Astrocyte of the spinal cord (primary cell): ENCODE measurements at regions not wholly inside any gene's neighbourhood (a gene's known extent, or its start where the extent isn't known, plus 50 kb on each side); places are given as distances from the start of the nearest gene placed in this dataset.

Source experiments
- DNase-seq: peaks from one replicate; pipeline ENCODE4 v3.0.0; 2011; ENCODE audit warnings: low read depth, low spot score
- H3K4me3 ChIP-seq: 2 replicates; pipeline ENCODE4 v1.5.1; 2011; ENCODE audit warnings: low read depth, mild to moderate bottlenecking, low read length, moderate library complexity
- in situ Hi-C: cut with HindIII; loops from 2 replicates; pipeline ENCODE4 v1.10.0; 2017; ENCODE audit warnings: low sequenced_read_pairs
- TF ChIP-seq, protein P1 (sequence below): IDR thresholded peaks from 2 replicates; pipeline ENCODE4 v1.5.1; 2012; ENCODE audit warnings: low read depth, mild to moderate bottlenecking, low read length, inconsistent platforms

DNA sequence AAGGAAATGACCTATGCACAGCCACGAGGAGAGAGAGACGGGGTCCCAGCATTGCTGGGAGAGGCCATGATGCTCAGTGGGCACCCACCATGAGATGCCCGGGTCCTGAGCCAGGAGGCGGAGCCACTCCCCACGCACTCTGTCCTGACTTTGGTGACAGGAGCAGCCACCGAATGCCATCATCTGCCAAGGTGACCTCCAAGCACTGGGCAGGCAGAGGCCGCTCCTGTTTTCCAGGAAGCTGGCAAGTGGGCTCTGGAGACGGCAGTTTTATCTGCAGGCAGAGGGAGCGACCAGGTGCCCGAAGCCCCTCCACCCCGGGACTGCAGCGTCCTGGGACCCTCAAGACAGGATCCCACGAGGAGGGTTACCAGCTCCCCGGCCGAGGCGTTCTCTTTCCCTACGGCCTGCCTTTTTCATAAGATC lies 453.9 kb downstream of the BRD1 start:
- TF ChIP-seq, protein P1, sequence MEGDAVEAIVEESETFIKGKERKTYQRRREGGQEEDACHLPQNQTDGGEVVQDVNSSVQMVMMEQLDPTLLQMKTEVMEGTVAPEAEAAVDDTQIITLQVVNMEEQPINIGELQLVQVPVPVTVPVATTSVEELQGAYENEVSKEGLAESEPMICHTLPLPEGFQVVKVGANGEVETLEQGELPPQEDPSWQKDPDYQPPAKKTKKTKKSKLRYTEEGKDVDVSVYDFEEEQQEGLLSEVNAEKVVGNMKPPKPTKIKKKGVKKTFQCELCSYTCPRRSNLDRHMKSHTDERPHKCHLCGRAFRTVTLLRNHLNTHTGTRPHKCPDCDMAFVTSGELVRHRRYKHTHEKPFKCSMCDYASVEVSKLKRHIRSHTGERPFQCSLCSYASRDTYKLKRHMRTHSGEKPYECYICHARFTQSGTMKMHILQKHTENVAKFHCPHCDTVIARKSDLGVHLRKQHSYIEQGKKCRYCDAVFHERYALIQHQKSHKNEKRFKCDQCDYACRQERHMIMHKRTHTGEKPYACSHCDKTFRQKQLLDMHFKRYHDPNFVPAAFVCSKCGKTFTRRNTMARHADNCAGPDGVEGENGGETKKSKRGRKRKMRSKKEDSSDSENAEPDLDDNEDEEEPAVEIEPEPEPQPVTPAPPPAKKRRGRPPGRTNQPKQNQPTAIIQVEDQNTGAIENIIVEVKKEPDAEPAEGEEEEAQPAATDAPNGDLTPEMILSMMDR: no peak

DNA sequence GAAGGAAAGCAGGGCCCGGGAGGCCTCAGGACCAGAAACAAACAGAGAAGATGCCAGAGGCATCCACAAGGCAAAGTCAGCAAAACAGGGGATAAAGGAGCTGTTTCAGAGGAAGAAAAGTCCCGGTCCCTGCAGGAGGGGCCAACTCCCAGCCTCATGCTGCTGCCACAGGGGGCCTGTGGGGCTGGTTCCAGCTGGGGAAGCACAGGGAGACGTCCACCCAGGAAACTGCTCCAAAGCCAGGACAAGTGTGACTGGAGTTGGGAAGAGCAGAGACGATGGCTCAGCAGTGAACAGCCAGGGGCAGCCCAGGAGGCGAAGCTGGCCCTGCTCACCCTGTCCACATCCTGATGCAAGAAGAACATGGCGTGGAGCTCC lies 454.4 kb downstream of the BRD1 start:
- TF ChIP-seq, protein P1: no peak
- no peak for DNase-seq
- no peak overlapping the region for H3K4me3 ChIP-seq
- in situ Hi-C loops: no loop called here

More for the DNA sequence above, 453.9 kb downstream of the BRD1 start:
- in situ Hi-C loops: no loop called here
- no peak for DNase-seq
- H3K4me3 ChIP-seq: no peak overlapping the region

DNA sequence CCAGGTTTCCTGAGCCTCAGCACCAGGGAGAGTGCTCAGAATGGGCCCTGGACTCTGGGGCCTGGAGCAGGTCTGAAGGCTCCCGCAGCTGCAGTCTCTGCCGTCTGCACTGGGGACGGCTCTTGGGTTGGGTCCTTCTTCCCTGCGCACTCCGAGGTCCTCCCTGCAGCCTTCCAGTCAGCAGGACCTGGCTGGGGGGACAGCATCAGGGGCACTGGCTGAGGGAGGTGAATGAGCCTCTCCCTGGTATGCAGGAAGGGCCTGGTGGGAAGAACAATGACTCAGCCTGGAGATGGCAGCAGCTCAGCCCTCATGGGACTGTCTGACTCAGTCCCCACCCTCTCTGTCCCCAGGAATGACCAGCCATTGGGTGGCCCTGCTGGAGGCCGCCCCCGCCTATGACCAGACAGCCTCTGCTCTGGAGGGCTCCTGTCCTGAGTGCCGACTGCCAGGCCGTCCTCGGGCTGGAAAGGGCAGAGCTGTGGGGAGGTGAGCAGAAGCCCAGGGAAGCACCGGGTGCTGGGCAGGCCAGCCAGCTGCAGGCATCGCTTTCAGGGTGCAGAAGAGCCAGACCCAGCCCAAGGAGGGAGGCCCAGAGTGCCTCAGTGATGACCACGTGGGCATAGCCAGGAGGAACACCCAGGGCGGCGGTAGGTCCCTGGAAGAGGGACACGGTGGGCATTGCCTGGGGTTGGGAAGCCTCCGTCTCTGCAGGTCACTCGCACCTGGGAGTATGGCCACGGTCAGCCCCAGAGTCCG lies 455.0 kb downstream of the BRD1 start:
- H3K4me3 ChIP-seq: no peak overlapping the region
- TF ChIP-seq, protein P1: no peak
- in situ Hi-C loops: no loop called here
- DNase-seq: no peak

DNA sequence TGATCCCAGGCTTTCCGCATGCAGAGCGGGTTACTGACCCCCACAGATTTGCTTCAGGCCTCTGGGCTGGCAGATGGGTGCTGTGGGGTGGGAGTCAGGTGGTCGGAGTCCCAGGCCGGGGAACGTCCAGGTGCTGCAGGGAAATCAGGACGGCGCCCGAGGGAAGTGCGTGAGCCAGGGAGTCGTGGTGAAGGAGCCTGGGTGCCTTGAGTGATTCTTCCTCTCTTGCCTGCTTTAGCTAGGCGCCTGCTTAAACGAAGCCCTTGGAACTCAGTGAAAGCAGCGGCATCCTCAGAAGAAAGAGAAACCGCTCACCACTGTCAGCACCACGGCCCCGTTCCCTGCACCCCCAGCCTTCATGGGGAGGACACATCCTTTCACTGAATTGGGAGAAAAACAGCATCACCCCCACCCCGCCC lies 455.6 kb downstream of the BRD1 start:
- in situ Hi-C loops: no loop called here
- no peak overlapping the region for H3K4me3 ChIP-seq
- DNase-seq: no peak
- TF ChIP-seq, protein P1: no peak

DNA sequence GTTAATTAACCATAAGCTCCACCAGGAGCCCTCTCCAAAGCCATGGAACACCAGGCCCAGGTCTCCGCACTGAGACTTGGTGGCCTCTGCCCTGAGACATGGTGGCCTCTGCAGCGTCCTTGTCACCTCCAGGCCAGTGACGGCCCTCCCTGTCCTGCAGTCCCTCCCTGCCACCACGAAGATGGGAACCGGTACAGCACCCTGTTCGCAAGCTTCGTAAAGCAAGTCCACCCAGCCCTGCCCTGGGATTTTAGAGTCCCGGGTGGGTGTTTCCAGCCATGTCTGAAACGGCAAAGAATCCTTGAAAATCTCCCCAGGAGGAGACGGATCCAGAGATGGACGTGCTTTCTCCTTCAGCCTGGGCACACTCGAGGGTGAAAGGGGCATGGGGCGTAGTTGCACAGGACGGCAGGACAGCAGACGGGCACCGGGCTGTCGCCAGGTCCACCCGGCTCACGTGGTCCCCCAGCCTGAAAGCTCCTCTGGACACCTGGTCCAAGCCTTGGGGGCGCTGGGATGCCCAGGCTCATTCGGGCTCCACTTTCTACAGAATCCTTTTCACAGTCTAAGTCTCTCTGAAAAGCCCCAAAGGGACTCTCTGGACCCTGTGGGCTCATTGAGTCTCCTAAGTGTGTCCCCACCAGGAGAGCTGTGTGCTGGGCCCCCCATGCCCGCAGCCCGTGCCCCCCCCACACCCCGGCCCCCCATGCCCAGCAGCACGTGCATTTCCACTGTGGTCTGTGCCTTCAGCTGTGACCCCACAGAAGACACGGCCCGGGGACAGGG lies 456.2 kb downstream of the BRD1 start:
- TF ChIP-seq, protein P1: no peak
- in situ Hi-C loops: no loop called here
- no peak for DNase-seq
- no peak overlapping the region for H3K4me3 ChIP-seq

DNA sequence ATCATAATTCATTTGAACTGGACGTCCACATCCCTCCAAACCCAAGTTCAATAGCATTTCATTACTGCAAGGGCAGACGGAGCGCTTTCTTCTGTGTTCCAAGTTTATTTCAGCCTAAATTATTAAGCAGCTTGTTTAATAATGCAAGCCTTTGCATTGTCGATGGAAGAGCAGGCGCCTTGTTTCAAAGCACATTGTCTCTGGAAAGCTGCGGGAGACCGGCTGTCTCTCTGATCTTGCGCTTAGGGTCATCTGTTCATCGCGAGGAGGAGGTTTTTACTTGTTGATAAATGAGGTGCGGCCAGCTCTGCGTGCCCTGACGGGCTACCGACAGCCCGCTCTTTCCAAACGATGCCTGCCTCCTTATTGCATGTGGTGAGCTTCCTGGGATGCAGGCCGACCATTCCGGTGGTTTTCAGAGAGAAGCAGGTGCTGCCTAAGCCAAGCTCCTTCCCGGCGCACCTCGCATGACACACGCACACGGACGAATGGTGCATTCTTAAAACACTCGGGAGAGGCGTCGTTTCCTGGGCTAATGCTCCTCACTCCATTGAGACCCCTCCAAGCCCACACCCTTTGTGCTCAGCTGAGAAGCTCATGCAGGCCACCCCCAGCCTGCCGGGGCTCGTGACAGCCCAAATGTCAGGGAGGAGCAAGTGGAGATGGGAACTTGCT lies 456.9 kb downstream of the BRD1 start:
- no peak for DNase-seq
- no peak overlapping the region for H3K4me3 ChIP-seq
- TF ChIP-seq, protein P1: no peak
- in situ Hi-C loops: no loop called here
